ENCODE measurements at regions not wholly inside any gene's neighbourhood (a gene's known extent, or its start where the extent isn't known, plus 50 kb on each side); places are given as distances from the start of the nearest gene placed in this dataset.
"Not testable (repeated sequence)": the region's sequence is repeated elsewhere in the genome, so short reads cannot be mapped to it uniquely, and the experiment has no call there.

DNA sequence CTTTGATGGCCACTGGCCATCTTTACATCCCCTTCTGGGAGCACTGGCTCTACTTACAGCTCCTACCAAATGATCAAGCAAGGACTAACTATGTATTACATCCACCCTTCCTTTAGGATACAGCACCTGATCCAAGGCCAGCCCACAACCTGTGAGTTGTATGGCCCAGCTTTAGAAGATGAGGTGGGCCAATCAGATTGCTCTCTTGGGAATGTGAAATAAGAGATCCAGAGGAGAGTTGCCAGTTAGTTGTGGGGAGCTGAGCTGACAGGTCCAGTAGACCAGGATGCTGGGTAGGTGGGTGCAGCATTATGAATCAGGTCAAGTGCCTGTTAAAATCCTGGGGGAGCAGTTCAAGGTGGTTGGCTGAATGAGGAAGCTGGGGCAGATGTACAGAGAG, 111.5 kb downstream of the GNL3L start:
- no peak overlapping the region for H3K4me2 ChIP-seq (ENCODE audit: low read length)
- H2AFZ ChIP-seq (ENCODE audit: low read length): no peak overlapping the region
- H4K20me1 ChIP-seq (ENCODE audit: insufficient read depth, low read length): no peaks in the 10 kb centered on the region
- H3F3A ChIP-seq (ENCODE audit: insufficient read depth, low read length): no peaks in the 10 kb centered on the region
- H3K9ac ChIP-seq (ENCODE audit: low read length): no peak overlapping the region
- no peaks in the 10 kb centered on the region for H3K9me3 ChIP-seq (ENCODE audit: low read length)
- no peaks in the 10 kb centered on the region for H3K27me3 ChIP-seq (ENCODE audit: insufficient read depth, low read length)
- H3K27ac ChIP-seq (ENCODE audit: low read depth, low read length, poor library complexity, severe bottlenecking): no peak overlapping the region
- no peaks in the 10 kb centered on the region for H3K36me3 ChIP-seq (ENCODE audit: insufficient read depth, low read length)
- H3K4me1 ChIP-seq (ENCODE audit: insufficient read depth, low read length, severe bottlenecking): peaks cover 17% of the 10 kb centered on the region
- H3K9me2 ChIP-seq (ENCODE audit: low read depth, low read length): no peaks in the 10 kb centered on the region
- TF ChIP-seq, protein P1, sequence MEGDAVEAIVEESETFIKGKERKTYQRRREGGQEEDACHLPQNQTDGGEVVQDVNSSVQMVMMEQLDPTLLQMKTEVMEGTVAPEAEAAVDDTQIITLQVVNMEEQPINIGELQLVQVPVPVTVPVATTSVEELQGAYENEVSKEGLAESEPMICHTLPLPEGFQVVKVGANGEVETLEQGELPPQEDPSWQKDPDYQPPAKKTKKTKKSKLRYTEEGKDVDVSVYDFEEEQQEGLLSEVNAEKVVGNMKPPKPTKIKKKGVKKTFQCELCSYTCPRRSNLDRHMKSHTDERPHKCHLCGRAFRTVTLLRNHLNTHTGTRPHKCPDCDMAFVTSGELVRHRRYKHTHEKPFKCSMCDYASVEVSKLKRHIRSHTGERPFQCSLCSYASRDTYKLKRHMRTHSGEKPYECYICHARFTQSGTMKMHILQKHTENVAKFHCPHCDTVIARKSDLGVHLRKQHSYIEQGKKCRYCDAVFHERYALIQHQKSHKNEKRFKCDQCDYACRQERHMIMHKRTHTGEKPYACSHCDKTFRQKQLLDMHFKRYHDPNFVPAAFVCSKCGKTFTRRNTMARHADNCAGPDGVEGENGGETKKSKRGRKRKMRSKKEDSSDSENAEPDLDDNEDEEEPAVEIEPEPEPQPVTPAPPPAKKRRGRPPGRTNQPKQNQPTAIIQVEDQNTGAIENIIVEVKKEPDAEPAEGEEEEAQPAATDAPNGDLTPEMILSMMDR (IDR thresholded peaks at IDR 0.05; ENCODE audit: low read length): no peak
- TF ChIP-seq EZH2 (IDR thresholded peaks at IDR 0.05; ENCODE audit: borderline replicate concordance, low read length): no peak
- H3K79me2 ChIP-seq (ENCODE audit: insufficient read depth, low read length): no peaks in the 10 kb centered on the region
- no peak overlapping the region for H3K4me3 ChIP-seq (ENCODE audit: low read depth, low read length, poor library complexity, severe bottlenecking)

GRCh38 chrX:54647607-54648006, 117.6 kb downstream of the GNL3L start:
- not testable (repeated sequence) for H3K9me3 ChIP-seq (ENCODE audit: low read length); H4K20me1 ChIP-seq (ENCODE audit: insufficient read depth, low read length); H3K4me1 ChIP-seq (ENCODE audit: insufficient read depth, low read length, severe bottlenecking); H3F3A ChIP-seq (ENCODE audit: insufficient read depth, low read length); H3K4me2 ChIP-seq (ENCODE audit: low read length); H3K9ac ChIP-seq (ENCODE audit: low read length); H3K4me3 ChIP-seq (ENCODE audit: low read depth, low read length, poor library complexity, severe bottlenecking); H2AFZ ChIP-seq (ENCODE audit: low read length); H3K27ac ChIP-seq (ENCODE audit: low read depth, low read length, poor library complexity, severe bottlenecking); H3K79me2 ChIP-seq (ENCODE audit: insufficient read depth, low read length); H3K9me2 ChIP-seq (ENCODE audit: low read depth, low read length); H3K36me3 ChIP-seq (ENCODE audit: insufficient read depth, low read length); H3K27me3 ChIP-seq (ENCODE audit: insufficient read depth, low read length)

- H2AFZ ChIP-seq (ENCODE audit: low read length): no peak overlapping the region
- H3K4me2 ChIP-seq (ENCODE audit: low read length): no peak overlapping the region
- no peaks in the 10 kb centered on the region for H3F3A ChIP-seq (ENCODE audit: insufficient read depth, low read length)
- H3K9ac ChIP-seq (ENCODE audit: low read length): no peak overlapping the region
- no peaks in the 10 kb centered on the region for H3K79me2 ChIP-seq (ENCODE audit: insufficient read depth, low read length)
- TF ChIP-seq EZH2 (IDR thresholded peaks at IDR 0.05; ENCODE audit: borderline replicate concordance, low read length): no peak
- TF ChIP-seq, protein P1 (IDR thresholded peaks at IDR 0.05; ENCODE audit: low read length): no peak
- no peaks in the 10 kb centered on the region for H3K36me3 ChIP-seq (ENCODE audit: insufficient read depth, low read length)
- H3K9me2 ChIP-seq (ENCODE audit: low read depth, low read length): no peaks in the 10 kb centered on the region
- no peaks in the 10 kb centered on the region for H3K9me3 ChIP-seq (ENCODE audit: low read length)
- no peaks in the 10 kb centered on the region for H3K4me1 ChIP-seq (ENCODE audit: insufficient read depth, low read length, severe bottlenecking)
- no peaks in the 10 kb centered on the region for H3K27me3 ChIP-seq (ENCODE audit: insufficient read depth, low read length)
- H4K20me1 ChIP-seq (ENCODE audit: insufficient read depth, low read length): no peaks in the 10 kb centered on the region
- no peak overlapping the region for H3K27ac ChIP-seq (ENCODE audit: low read depth, low read length, poor library complexity, severe bottlenecking)
- no peak overlapping the region for H3K4me3 ChIP-seq (ENCODE audit: low read depth, low read length, poor library complexity, severe bottlenecking)
Observed at GRCh38 chrX:54659547-54659946, 129.5 kb downstream of the GNL3L start.

GRCh38 chrX:54675762-54676161, 122.3 kb downstream of the ITIH6 start:
- Histone ChIP-seq H3K27me3 (ENCODE audit: insufficient read depth, low read length) (no peaks in the 10 kb centered on the region), H3K4me2 (ENCODE audit: low read length) (no peak overlapping the region), H3K9me2 (ENCODE audit: low read depth, low read length) (no peaks in the 10 kb centered on the region), H3K79me2 (ENCODE audit: insufficient read depth, low read length) (no peaks in the 10 kb centered on the region), H4K20me1 (ENCODE audit: insufficient read depth, low read length) (no peaks in the 10 kb centered on the region), H3K9ac (ENCODE audit: low read length) (no peak overlapping the region), H3K9me3 (ENCODE audit: low read length) (no peaks in the 10 kb centered on the region), H2AFZ (ENCODE audit: low read length) (no peak overlapping the region), H3K4me1 (ENCODE audit: insufficient read depth, low read length, severe bottlenecking) (no peaks in the 10 kb centered on the region), H3K36me3 (ENCODE audit: insufficient read depth, low read length) (no peaks in the 10 kb centered on the region), H3K4me3 (ENCODE audit: low read depth, low read length, poor library complexity, severe bottlenecking) (no peak overlapping the region), H3F3A (ENCODE audit: insufficient read depth, low read length) (no peaks in the 10 kb centered on the region), H3K27ac (ENCODE audit: low read depth, low read length, poor library complexity, severe bottlenecking) (no peak overlapping the region)
- no peak for TF ChIP-seq EZH2 (IDR thresholded peaks at IDR 0.05; ENCODE audit: borderline replicate concordance, low read length)
- TF ChIP-seq, protein P1 (IDR thresholded peaks at IDR 0.05; ENCODE audit: low read length): no peak
